Activated CD4-positive, alpha-beta T cell treated with anti-CD3 and anti-CD28 coated beads, Interleukin-2, amount 10 ng/mL, durations not matched to agents 7 days and 5 days (primary cell): ENCODE measurements at regions not wholly inside any gene's neighbourhood (a gene's known extent, or its start where the extent isn't known, plus 50 kb on each side); places are given as distances from the start of the nearest gene placed in this dataset.

ENCODE experiments used
- CTCF ChIA-PET: fragments of 350-600 bp; sonication (Branson Sonifier 250); formaldehyde crosslinking; loops from one replicate; lab custom pipeline; 2021; ENCODE audit warnings: antibody characterized with exemption; lab: Charles Lee
- POLR2A ChIA-PET: fragments of 350-600 bp; sonication (Branson Sonifier 250); formaldehyde crosslinking; loops from one replicate; lab custom pipeline; 2021; ENCODE audit warnings: antibody characterized with exemption; lab: Charles Lee
- DNase-seq: peaks from one replicate; pipeline ENCODE4 v3.0.0-alpha.2; 2020
- H3K27ac Mint-ChIP-seq: one replicate; pipeline ENCODE4 v1.8.0; 2021; ENCODE audit warnings: mild to moderate bottlenecking, moderate library complexity, mixed read lengths
- H3K27me3 Mint-ChIP-seq: one replicate; pipeline ENCODE4 v1.8.0; 2021; ENCODE audit warnings: mixed read lengths
- H3K36me3 Mint-ChIP-seq: one replicate; pipeline ENCODE4 v1.8.0; 2021; ENCODE audit warnings: low read depth, mixed read lengths
- H3K4me1 Mint-ChIP-seq: one replicate; pipeline ENCODE4 v1.8.0; 2021; ENCODE audit warnings: mixed read lengths
- H3K4me3 Mint-ChIP-seq: one replicate; pipeline ENCODE4 v1.8.0; 2021; ENCODE audit warnings: mild to moderate bottlenecking, moderate library complexity, mixed read lengths
- H3K9me3 Mint-ChIP-seq: one replicate; pipeline ENCODE4 v1.8.0; 2021; ENCODE audit warnings: mixed read lengths

- H3K9me3 Mint-ChIP-seq: peaks cover 2% of the 10 kb centered on the region
- ChIA-PET CTCF (no interaction called here), POLR2A (no interaction called here)
- H3K4me3 Mint-ChIP-seq: no peak overlapping the region
- no peaks in the 10 kb centered on the region for H3K27me3 Mint-ChIP-seq
- no peak for DNase-seq
- H3K27ac Mint-ChIP-seq: no peak overlapping the region
- no peaks in the 10 kb centered on the region for H3K36me3 Mint-ChIP-seq
- H3K4me1 Mint-ChIP-seq: no peaks in the 10 kb centered on the region
Observed at GRCh38 chr5:166317425-166317824, 1974.0 kb upstream of the WWC1 start.

DNA sequence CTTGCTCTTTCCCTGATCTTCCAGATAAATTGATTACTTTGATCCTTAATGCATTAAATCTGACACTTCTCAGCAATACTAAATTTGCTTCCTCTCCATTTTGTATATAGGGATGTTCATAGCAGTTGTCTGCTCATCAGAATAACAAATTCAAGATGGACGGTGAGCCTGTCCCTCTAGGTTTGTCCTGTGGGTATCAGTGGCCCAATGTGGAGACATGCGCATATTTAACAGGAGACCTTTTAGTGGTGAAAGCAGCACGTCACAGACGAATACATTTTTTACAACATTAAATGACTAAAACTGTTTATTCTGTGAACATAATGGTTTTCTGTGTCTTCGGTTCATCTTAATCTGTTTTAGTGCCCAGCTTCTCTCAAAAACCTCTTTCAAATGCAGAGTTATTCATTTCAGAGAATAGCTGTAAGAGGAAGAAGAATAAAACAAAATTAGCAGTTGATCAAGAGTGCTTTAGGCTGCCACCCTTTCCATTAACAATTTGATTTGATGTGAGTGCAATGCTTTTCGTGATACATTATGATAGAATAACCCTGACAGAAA, 1970.4 kb upstream of the WWC1 start:
- Mint-ChIP-seq H3K27me3 (no peaks in the 10 kb centered on the region), H3K9me3 (peaks cover 6% of the 10 kb centered on the region), H3K4me1 (no peaks in the 10 kb centered on the region), H3K27ac (no peak overlapping the region), H3K4me3 (no peak overlapping the region), H3K36me3 (no peaks in the 10 kb centered on the region)
- POLR2A ChIA-PET: no interaction called here
- DNase-seq: no peak
- CTCF ChIA-PET: no interaction called here

DNA sequence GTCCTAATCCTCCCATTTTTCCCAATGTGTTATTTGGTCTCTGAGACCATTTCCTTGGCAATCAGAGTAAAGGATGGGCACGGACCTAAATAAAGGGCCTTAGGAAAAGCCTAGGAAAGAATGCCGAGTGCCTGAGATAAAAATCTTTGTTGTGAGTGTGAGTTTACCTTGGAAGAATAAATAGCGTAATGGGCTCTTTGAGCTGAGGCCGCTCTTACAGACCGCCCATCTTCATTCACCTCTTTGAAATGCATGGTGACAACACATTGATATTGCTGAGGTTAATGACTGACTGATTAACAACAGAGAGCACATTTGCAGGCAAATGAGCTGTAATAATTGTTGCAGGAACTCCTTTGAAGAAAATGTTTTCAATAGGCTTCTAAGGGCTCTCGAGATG, 1967.1 kb upstream of the WWC1 start:
- H3K4me1 Mint-ChIP-seq: no peaks in the 10 kb centered on the region
- no peaks in the 10 kb centered on the region for H3K27me3 Mint-ChIP-seq
- ChIA-PET CTCF (no interaction called here), POLR2A (no interaction called here)
- DNase-seq: no peak
- no peaks in the 10 kb centered on the region for H3K36me3 Mint-ChIP-seq
- H3K9me3 Mint-ChIP-seq: peaks cover 7% of the 10 kb centered on the region
- H3K27ac Mint-ChIP-seq: no peak overlapping the region
- H3K4me3 Mint-ChIP-seq: no peak overlapping the region

GRCh38 chr5:166329149-166329800, 1962.2 kb upstream of the WWC1 start:
- H3K4me3 Mint-ChIP-seq: no peak overlapping the region
- H3K27ac Mint-ChIP-seq: no peak overlapping the region
- DNase-seq: no peak
- ChIA-PET POLR2A (no interaction called here), CTCF (no interaction called here)
- H3K27me3 Mint-ChIP-seq: no peaks in the 10 kb centered on the region
- H3K36me3 Mint-ChIP-seq: no peaks in the 10 kb centered on the region
- no peaks in the 10 kb centered on the region for H3K4me1 Mint-ChIP-seq
- H3K9me3 Mint-ChIP-seq: peaks cover 6% of the 10 kb centered on the region

DNA sequence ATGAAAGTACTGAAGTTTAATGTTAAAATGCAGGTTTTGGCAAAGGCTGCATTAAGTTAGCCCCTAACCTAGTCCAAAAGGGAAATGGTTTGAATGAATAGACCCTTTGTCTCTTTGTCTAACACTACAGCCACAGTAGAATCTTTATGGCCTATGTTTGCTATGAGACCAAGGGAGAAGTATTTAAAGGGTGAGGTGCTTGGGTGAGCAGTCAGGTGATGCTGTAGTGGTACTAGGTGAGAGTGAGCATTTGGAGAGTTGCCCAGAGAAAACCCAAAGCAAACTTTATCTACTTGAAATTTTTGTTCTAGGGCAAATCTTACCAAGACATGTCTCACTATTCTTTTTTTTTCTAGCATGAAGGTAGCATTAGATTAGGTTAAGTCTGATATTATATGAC, 1961.4 kb upstream of the WWC1 start:
- H3K4me1 Mint-ChIP-seq: no peaks in the 10 kb centered on the region
- H3K27me3 Mint-ChIP-seq: no peaks in the 10 kb centered on the region
- peaks cover 4% of the 10 kb centered on the region for H3K9me3 Mint-ChIP-seq
- no peak for DNase-seq
- no peak overlapping the region for H3K27ac Mint-ChIP-seq
- ChIA-PET CTCF (no interaction called here), POLR2A (no interaction called here)
- H3K4me3 Mint-ChIP-seq: no peak overlapping the region
- no peaks in the 10 kb centered on the region for H3K36me3 Mint-ChIP-seq

- H3K27ac Mint-ChIP-seq: no peak overlapping the region
- no peak overlapping the region for H3K4me3 Mint-ChIP-seq
- no peaks in the 10 kb centered on the region for H3K4me1 Mint-ChIP-seq
- ChIA-PET POLR2A (no interaction called here), CTCF (no interaction called here)
- peaks cover 5% of the 10 kb centered on the region for H3K9me3 Mint-ChIP-seq
- no peaks in the 10 kb centered on the region for H3K27me3 Mint-ChIP-seq
- no peaks in the 10 kb centered on the region for H3K36me3 Mint-ChIP-seq
- no peak for DNase-seq
Observed at GRCh38 chr5:166331521-166331920, 1959.9 kb upstream of the WWC1 start.

DNA sequence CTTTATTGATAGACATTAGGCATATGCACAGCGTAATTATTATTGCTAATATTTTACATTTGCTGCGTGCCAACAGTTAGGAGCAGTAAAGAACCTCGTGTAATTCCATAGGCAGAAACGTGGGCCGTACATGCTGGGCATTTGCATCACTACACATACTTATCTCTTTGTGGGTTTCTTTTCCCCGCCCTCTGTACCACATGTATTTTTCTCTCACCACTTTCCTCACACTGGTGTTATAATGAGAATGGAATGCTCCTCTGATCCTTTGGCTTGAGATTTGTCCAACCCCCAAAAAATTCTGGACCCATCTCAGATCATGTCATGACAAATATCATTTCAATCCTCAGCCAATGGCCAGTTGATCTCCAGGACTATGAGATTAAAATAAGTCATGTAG, 1952.6 kb upstream of the WWC1 start:
- DNase-seq: no peak
- no peak overlapping the region for H3K4me3 Mint-ChIP-seq
- no peaks in the 10 kb centered on the region for H3K27me3 Mint-ChIP-seq
- H3K9me3 Mint-ChIP-seq: peaks cover 14% of the 10 kb centered on the region
- no peak overlapping the region for H3K27ac Mint-ChIP-seq
- no peaks in the 10 kb centered on the region for H3K4me1 Mint-ChIP-seq
- CTCF ChIA-PET: no interaction called here
- POLR2A ChIA-PET: no interaction called here
- H3K36me3 Mint-ChIP-seq: no peaks in the 10 kb centered on the region

DNA sequence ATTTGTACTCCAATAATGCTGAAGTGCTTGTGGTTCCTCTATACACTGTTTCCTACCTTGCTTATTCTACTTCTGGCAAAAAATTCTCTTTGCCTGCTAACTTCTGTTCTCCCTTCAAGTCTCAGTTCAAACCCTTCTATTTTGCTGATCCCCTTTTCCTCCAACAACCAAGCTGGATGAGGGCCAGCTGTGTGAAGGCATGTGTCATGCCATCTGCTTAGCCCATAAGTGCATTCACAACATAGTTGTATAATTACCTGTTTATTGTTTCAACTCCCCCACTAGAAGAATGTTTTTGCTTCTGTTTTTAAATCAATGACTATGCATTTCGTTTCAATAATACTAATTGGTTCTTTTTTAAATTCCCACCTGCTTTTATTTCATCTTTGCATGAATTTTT, 1951.4 kb upstream of the WWC1 start:
- Mint-ChIP-seq H3K4me3 (no peak overlapping the region), H3K27ac (no peak overlapping the region), H3K36me3 (no peaks in the 10 kb centered on the region), H3K27me3 (no peaks in the 10 kb centered on the region), H3K9me3 (peaks cover 14% of the 10 kb centered on the region), H3K4me1 (no peaks in the 10 kb centered on the region)
- no peak for DNase-seq
- CTCF ChIA-PET: no interaction called here
- POLR2A ChIA-PET: no interaction called here

DNA sequence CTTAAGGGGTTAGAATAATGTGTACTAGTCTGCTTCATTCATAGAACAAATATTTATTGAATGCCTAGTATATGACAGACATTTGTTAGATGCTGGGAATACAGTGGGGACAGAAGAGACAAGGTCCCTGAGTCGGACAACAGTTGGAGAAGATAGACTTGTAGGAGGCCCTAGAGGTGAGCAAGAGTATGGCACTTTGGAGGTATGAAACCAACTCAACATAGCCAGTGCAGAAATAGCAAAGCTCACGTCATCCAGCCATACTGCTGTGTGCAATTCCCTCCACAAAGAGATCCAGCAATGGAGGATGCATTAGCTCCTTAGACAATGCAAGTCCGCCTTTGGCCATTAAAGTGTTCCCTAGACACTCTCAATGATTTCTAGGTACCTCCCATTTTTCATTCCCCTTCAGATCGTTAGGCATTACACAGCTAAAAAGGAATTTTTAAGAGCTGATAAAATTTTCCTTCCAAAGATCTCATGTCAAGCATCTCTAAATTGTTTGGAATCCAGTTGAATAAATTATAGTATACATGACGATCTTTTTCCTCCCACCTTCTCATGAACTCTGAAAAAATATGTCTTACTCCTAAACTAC, 1949.6 kb upstream of the WWC1 start:
- ChIA-PET CTCF (no interaction called here), POLR2A (no interaction called here)
- Mint-ChIP-seq H3K4me1 (no peaks in the 10 kb centered on the region), H3K27me3 (no peaks in the 10 kb centered on the region), H3K27ac (no peak overlapping the region), H3K9me3 (peaks cover 13% of the 10 kb centered on the region), H3K4me3 (no peak overlapping the region), H3K36me3 (no peaks in the 10 kb centered on the region)
- DNase-seq: no peak

DNA sequence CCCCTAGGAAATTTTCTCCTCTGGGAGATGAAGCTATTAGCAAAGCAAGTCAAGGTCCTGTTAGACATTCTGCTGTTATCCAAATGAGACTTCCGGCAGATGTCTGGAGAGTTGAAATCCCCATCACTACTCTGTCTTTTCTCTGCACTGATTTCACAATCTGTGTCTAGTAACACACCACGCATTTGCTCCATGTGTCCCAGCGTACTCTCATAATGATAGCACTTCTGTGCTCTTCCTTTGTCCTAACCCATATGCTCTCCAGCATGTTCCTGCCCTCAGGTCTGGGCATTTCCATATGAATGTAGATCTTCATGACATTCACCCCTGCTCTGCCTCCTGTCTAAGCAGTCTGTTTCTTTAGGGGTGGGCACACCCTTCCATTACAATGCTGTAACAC, 1949.0 kb upstream of the WWC1 start:
- Mint-ChIP-seq H3K36me3 (no peaks in the 10 kb centered on the region), H3K27me3 (no peaks in the 10 kb centered on the region), H3K9me3 (peaks cover 14% of the 10 kb centered on the region), H3K27ac (no peak overlapping the region), H3K4me3 (no peak overlapping the region), H3K4me1 (no peaks in the 10 kb centered on the region)
- ChIA-PET POLR2A (no interaction called here), CTCF (no interaction called here)
- no peak for DNase-seq

DNA sequence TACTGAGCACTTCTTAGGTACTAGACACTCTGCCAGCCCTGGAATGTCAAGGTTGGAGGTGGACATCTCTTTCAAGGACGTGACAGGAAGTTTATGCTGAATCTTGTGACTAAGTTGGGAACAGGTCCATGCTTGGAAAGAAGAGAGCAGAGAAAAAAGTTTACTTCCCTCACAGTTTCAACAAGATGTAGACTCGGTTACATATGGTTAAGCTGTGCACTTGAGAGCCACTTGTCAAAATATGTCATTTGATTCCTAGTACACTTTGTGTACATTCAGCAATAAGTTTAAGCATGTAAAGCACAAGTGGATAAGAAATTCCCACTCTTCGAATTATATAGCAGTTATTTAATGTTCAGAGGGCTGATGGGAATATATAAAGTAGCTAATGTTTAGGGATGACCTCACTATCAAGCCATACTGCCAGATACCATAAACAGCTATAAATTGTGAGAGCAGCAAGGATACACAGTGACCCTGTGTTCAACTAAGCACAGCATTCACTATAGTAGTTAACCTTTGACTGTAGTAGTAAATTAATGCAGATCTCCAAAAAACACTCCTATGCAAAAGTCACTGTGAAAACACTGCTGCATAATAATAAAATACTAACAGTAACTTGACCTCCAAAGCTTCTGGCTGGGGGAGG, 1944.6 kb upstream of the WWC1 start:
- CTCF ChIA-PET: no interaction called here
- Mint-ChIP-seq H3K27ac (no peak overlapping the region), H3K4me3 (no peak overlapping the region), H3K9me3 (peaks cover 10% of the 10 kb centered on the region), H3K4me1 (no peaks in the 10 kb centered on the region), H3K27me3 (no peaks in the 10 kb centered on the region), H3K36me3 (no peaks in the 10 kb centered on the region)
- DNase-seq: no peak
- POLR2A ChIA-PET: no interaction called here

GRCh38 chr5:166349046-166349445, 1942.4 kb upstream of the WWC1 start:
- H3K27ac Mint-ChIP-seq: no peak overlapping the region
- H3K4me1 Mint-ChIP-seq: no peaks in the 10 kb centered on the region
- H3K36me3 Mint-ChIP-seq: no peaks in the 10 kb centered on the region
- H3K9me3 Mint-ChIP-seq: peaks cover 8% of the 10 kb centered on the region
- no peak overlapping the region for H3K4me3 Mint-ChIP-seq
- POLR2A ChIA-PET: no interaction called here
- no peaks in the 10 kb centered on the region for H3K27me3 Mint-ChIP-seq
- CTCF ChIA-PET: no interaction called here
- no peak for DNase-seq

DNA sequence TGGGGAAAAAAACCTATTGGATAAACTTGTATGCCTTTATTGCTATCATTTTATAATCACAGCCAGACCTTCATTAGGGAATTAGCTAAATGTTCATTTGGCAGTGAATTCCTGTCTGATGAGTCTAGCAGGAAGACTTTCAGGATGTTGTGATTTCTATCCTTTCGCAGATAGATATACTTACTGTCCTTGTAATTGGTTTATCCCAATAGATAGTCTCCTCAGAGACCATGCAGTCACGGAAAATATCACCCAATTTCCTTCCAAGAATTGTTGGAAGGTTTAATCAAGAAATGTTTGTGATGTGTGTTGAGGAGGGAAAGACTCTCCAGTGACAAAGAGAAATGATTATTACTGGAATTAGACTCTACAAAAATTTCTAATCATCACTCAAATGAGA, 1937.9 kb upstream of the WWC1 start:
- no peak overlapping the region for H3K27ac Mint-ChIP-seq
- no peaks in the 10 kb centered on the region for H3K36me3 Mint-ChIP-seq
- CTCF ChIA-PET: no interaction called here
- H3K9me3 Mint-ChIP-seq: peaks cover 13% of the 10 kb centered on the region
- no peaks in the 10 kb centered on the region for H3K27me3 Mint-ChIP-seq
- no peak for DNase-seq
- no peak overlapping the region for H3K4me3 Mint-ChIP-seq
- POLR2A ChIA-PET: no interaction called here
- no peaks in the 10 kb centered on the region for H3K4me1 Mint-ChIP-seq
